Endothelial cell of hepatic sinusoid (primary cell): ENCODE measurements at regions not wholly inside any gene's neighbourhood (a gene's known extent, or its start where the extent isn't known, plus 50 kb on each side); places are given as distances from the start of the nearest gene placed in this dataset.

Source experiments
- in situ Hi-C: cut with HindIII; loops from 2 replicates; pipeline ENCODE4 v1.10.0; 2017; ENCODE audit warnings: low sequenced_read_pairs

DNA sequence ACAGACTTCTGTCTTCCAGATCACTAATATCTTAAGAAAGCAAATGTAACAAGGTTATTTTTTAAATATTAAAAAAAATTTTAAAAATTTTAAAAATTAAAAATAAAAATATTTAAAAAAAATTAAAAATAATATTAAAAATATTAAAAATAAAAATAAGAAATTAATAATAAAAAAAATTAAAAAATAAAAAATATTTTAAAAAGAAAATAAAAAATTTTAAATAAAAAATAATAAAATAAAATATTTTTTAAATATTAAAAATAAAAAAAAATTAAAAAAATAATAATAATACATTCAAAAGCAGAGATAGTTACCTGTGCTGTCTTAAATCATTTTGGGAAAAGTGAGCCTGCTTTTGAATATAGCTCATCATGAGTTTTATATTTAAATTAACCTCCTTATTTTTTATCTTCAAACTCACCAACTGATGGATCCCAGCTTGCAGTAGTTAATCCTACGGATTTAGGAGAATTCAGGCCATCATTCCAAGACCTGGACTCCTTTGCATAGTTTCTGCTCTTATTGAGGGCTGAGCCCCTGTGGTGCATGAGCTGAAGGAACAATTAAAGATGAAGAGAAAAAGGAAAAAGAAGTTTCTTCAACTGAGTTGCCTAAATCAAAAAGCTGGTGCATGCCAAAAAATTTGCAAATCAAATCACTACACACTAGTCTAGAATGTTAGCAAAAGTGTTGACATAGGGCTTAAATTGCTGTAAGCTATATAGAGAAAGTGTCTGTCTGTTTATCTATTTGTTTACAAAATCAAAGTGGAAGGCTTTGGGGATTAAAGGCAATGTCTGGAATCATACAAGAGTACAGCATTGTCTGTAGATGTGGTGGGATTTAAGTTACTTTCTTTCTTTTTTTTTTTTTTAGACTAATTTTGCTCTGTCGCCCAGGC, 50.5 kb upstream of the ZNF438 start:
- in situ Hi-C loops = no loop called here

DNA sequence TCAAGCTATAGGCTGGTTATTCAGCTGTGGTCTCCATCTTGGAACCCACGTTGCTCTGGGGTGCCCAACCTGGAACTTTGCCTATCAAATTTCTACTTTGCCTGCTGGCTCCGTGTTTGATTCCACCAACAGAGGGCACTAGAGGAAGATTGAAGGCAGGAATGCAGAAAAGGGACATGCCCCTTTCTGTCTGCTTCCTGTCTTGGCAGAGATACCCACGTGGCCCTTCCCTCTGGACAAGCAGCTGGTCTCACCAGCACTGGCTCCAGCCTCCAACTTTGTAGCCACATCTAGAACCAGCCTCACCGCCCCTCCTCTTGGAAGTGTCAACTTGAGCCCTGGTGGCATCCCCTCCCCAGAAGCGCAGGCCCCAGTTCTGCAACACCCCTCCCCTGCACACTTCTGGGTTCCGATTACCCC, 52.1 kb upstream of the ZNF438 start:
- in situ Hi-C loops = no loop called here

DNA sequence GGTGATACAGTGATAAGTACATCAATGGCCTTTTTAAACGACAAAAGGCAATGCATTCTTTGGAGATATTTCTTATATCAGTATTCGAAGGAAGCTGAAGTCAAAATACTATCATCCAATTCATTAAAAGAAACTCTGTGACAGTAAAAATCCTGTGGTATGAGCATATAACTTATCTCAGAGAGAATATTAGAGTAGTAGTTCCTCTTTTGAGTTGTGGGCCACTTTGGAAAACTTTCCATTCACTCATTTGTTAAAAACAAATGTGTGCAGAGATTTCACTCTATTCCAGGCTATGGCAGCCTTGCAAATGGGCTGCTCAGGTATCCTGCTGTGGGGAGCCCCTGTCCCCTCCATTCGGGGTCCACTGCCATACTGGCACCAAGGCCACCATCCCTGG, 55.3 kb upstream of the ZNF438 start:
- in situ Hi-C loops = no loop called here

DNA sequence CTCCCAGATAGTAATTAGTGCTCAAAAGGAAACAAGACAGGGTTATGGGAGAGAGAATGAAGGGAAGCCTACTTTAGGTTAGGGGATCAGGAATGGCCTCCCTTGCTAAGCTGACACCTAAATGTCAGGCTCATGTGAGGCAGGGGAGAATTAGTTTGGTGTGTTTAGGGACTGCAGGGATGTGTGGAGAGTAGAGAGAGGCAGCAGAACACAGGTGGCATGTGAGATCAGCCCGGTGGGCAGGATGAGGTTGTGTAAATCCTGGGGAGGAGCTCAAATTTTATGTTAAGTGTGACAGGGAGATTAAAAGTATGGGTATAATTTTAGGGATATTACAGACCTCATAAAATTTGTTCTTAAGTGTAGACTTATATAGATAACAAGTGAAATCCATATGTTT, 56.2 kb upstream of the ZNF438 start:
- in situ Hi-C loops = no loop called here

DNA sequence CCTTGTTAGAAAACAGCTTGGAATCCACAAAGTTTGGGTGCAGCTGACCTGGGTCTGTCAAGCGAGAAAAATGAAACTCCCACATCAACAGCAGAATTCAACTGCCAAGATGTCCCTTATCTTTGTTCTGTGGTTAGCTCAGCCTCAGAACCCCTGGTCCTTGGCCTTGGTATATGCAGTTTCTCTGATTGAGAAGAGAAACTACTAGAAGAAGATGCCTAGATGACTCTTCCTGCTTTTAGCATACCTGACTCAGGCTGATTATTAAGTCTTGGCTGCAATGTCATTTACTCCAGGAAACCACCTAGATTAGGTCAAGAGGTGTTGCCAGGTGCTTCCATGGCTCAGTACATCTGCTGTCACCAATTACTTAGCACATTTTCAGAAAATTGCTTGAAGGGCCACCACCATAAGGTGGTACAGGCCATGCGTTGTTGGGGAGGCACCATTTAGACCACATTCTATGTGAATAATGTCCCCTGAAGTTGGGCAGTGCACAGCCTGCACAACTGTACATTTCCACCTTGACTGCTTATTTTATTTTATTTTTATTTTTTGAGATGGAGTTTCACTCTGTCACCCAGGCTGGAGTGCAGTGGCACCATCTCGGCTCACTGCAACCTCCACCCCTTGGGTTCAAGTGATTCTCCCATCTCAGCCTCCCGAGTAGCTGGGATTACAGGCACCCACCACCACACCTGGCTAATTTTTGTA, 59.4 kb upstream of the ZNF438 start:
- in situ Hi-C loops = loop anchor here (5.0 kb wide), 1 partner anchor 34 kb away; no protein-coding TSS in a partner anchor

DNA sequence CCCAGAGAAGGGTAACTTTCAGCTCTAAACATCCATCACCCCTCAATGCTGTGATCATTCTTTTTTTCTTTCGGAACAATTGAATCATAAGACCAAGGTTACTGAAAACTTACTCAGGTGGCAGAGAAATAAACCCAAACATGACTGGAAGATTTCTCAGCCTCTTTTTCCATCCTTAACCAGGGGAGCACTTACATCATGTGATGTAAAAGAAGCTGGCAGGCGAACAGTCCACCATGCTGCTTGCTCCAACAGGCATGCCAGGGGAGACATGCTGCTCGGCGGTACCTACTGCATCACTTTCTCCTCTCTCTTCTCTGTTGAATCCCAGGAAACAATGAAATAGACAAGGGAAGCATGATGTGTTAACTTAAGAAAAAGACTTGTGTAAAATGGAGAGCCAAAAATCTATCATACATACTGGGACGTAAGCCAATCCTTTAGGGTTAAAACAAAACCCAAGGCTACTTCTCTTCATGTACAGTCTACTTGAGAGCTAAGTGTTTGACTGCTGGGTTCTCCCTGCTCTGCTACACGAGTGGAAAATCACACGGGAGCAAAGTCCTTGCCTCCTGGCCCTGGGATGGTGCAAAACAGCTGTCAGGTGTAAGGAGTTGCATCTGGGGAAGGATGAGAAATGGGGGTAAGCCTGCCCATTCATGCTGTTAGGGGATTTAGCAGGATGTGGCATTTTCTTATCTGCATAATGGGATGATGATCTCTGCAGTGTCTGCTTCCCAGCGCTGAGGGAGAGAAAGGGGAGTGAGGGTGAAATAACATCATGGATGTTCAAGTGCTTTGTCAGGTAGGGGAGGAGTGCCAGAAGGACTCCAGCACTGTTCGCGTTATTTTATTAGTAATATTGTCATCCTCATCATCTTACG, 64.3 kb upstream of the ZNF438 start:
- in situ Hi-C loops = no loop called here

DNA sequence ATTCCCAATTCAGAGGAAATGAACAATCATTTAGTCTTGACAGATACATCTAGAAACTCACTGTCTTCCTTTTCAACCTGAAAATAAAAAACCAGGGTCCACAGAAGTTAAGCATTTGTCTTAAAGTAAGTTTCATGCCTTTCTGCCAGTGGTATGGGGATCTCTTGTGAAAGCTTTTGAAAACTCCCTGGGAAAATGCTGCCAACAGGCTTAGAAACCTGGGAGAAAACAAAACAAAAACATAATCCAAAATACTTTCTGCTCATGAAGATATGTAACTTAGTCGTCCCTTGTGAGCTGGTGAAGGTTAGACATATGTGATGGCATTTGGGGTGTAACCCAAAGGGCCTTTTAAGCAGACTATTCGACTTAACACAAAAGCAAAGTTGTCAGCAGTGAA, 66.4 kb upstream of the ZNF438 start:
- in situ Hi-C loops = no loop called here

DNA sequence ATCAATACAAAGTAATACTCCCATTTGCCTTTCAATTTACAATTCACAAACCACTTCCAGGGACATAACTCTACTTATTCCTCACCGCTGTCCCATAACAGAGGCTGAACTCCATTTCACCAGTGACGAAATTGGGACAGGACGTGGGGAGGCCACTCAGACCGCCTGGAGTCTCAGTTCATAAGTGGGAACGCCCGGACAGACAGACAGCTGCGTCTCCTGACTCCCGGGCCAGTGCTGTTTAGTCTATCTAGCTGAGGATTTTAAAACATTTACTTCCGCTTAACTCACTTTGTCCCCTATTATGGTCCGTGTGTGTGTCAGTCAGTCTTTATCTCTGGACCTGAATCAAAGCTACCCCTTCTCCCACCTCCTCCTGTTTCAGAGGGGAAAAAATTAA, 67.4 kb upstream of the ZNF438 start:
- in situ Hi-C loops = no loop called here

DNA sequence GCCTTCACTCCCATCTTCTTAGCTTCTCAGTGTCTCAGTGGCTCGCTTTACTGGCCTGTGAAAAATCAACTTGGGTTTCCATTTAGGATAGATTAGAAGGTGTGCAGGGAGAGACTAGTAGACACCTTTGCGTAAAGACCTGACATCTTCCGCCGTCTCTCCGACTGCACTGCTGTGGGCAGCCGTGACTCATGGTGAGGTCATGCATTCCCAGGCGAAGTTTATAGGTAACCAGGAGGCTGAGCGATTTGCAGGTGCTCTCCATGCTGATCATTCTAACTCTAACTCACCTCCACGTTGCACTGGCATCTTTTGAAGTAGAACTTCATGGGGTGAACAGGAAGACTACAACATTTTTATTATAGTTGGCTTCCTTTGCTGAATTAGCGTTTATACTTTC, 68.0 kb upstream of the ZNF438 start:
- in situ Hi-C loops = no loop called here

DNA sequence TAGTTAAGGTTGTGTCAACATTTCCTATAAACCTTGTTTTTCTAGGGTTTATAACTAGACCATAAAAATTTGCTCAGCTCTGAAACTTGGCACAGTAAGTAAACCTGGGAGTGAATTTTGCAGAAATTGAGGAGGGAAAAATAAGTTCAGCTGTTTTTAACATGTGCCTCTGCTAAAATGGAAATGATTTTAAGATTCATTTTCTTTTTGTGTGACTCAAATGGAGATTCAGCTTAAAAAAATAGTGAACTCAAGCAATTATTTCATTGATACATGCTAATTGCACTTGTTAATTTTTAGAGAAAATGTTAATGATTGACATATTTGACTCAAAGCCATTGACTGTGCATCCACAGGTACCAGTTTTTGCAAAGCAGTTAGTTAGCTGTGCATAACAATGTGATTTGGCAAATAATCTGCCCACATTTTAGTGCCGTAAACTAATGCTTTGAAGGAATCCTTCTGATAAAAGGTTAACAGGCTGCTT, 68.5 kb upstream of the ZNF438 start:
- in situ Hi-C loops = no loop called here

DNA sequence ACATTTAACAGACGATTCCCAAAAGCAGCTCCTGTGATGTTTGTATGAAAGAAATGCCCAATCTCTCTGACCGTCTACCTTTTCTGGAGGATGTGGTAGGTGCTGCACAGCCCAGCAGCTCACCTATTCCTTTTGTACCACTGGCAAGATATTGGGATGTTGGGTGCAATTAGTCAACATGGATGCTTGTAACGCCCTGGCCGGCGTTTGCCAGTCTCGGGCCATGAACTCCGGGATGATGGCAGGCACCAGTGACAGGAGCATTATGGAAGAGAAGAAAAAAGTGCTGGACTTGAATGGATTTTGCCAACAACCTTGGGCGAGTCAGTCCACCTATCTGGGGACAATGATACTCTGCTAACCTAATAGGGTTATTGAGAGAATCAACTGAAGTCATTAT, 69.0 kb upstream of the ZNF438 start:
- in situ Hi-C loops = no loop called here

DNA sequence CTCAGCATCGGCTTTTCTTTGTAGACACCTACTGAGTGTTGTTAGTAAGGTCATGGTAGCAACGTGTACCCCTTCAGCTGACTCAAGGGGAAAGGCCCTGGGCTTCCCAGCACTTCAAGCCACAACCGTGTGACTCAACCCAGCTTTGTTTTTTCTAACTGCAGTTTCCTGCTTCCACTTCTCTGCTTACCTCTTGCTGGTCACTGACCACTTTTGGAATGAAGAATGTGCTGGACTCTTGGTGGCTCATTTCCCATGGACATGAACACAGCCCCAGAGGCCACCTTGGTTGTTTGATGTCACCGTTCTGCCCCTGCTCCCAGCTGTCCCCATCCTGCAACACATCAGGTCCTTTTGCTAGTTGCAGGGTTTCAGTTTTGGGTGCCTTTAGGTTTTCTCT, 69.5 kb upstream of the ZNF438 start:
- in situ Hi-C loops = no loop called here

DNA sequence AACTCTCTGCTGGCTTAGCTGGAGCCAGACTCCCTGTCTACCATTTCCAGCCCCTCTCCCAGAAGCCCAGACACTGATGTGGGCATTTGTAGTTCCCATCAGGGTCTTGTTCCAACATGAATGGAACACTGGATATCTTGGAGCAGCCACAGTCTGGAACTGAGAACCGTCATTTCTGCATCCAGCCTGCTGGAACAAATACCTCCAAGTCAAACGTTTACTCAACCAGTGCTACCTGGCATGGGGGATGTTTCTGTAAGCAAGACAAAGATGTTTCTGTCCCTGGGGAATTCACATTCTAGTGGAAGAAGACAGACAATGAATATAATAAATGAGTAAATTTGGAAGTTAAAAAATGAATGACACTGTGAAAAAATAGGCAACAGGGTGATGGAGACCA, 70.8 kb upstream of the ZNF438 start:
- in situ Hi-C loops = no loop called here

DNA sequence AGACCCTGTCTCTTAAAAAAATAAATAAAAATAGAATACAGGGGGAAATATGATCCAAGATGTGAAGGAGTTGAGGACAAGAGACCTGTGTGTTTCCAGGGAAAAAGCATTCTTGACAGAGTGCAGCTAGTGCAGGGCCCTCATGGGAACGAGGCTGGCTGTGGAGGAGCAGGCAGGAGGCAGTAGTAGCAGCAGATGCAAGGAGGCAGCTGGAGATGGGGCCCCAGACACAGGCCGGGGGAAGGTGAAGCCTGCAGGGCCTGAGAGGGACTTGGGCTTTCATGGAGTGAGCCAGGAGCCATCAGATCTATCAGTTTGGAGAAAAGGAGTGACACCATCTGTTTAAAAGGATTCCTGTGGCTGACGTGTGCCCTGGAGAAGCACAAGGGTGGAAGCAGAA, 71.4 kb upstream of the ZNF438 start:
- in situ Hi-C loops = no loop called here

DNA sequence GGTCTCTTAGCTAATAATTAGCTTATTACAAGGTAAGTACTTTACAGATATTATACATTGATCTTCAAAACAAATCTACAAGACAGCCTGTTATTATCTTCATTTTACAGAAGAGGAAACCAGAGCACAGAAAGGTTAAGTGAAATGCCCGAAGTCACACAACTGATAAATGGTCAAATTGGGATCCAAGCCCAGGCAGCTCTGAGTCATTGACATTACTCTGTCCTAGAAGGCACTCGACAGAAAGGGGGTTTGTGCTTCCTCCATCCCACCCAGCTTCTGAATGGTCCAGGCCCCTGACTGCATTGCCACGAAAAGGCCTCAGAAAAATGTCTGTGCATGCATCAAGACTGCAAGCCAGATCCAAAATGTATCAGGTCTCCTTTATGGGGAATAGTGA, 81.3 kb upstream of the ZNF438 start:
- in situ Hi-C loops = loop anchor here (5.0 kb wide), 2 partner anchors 96 to 271 kb away; no protein-coding TSS in a partner anchor

DNA sequence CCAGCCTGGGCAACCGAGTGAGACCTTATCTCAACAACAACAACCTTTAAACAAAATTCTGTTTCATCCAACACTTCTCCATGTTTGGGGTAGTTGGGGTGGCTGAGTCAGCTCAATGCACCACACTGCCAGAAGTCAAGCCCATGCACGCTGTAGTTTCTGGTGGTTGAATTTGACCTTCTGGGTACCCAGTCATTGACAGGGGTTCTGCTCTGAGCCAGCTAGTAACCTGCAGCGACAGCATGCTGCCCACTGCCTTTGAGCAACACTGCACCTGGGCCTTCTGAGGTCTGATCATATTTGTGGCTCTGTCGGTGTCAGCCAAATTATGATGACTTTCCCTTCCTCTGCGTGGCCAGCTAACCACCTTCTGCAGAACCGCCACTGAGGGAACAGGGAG, 84.6 kb upstream of the ZNF438 start:
- in situ Hi-C loops = no loop called here

DNA sequence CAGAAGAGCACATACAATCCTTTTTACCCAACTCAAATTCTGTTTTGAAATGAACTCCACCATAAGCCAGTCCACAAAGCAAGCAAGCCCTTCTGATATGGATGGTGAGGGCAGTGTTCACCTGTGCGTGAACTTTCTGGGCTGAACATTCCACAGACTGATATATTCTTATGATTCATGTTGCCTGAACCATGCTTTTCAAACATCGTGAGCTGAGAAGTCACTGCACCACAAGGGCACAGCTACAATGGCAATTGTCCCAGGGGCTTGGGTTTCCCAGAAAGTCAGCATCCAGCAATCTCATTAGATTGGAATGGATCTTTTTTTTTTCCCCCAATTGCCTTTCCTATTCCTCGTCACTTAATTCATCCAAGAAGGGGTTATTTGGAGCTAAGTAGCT, 86.9 kb upstream of the ZNF438 start:
- in situ Hi-C loops = no loop called here

DNA sequence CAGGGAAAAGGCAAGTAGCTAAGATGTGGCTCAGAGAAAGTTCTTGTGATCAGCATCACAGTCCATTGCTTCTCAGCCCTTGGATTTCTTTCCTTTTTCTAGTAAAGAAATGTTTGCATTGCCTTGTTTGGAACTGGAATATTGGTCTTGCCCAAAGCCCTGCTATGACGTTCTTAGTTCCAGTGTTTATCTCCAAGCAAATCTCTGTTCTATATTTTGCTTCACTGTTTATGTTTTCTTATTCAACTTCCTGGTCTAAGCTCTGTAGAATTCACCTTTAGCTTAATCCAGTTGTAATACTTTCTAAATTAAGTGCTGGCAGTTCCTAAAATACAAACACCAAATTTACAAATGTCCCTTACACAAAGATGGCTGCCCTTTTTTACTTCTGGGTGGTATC, 88.7 kb upstream of the ZNF438 start:
- in situ Hi-C loops = no loop called here

DNA sequence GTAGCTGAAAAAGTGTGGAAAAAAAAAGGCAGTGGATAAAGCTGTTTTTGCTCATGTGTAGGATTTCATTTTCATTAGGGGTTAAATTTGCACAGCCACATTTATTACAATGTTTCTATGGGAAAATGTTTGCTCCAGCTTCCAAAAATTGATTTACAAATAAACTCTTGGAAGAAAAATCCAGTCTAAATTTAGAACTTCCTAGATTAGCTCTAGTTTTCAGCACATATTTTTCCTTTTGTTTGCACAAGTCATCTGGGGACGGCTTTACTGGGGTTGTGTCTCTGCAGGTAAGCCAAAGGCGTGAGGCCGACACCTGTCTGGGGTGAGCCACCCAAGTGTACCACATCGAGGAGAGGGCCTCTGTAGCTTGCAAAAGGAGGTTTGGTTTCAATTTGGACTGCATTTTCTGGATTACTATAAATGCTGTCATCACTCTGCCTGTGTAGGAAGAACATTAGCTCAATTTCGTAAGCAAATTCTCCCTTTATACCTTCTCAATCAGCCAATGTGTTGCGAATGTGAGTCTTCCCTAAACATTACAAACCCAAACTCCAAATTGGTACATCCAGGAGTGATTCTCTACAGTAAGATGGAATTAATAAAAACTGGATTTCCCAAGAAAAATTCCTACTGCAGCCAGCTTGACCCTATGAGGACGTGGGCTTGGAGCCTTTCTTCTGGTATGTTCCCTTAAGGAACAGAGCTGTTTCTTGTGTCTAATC, 89.5 kb upstream of the ZNF438 start:
- in situ Hi-C loops = no loop called here

DNA sequence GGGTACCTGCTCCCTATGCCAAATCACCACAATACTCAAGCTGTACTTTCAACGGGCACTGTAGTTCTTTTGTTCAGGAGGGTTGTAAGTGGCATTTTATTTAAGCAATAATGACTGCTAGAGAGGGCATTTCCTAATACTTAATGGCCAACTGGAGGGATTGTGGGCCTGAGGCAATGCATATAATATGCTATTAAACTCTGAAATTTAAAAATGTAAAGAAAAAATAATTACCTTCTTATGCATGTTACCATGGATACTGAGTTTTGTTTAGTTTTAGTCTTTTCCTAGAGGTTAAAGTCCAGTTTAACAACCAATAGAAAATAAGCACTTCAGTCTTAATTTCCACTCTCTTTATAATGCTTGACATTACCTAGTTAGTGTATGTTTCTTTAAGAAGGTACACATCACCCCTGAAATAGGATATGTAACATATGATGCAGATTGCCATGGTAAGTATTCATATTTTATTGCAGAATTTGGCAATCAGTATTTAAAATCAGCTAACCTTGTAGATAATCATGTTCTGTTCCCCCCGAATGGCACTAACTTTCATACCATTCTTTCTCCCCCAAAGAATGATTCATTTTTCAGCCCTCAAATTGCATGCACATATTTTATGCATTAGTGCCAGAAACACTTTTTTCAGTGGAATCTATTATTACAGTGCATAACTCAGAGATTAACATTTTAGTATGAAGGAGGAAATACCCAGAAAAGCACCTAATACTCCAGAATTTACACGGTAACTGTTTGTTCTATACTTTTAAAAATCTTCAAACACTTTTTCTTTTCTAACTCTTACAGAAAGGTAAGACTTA, 90.3 kb upstream of the ZNF438 start:
- in situ Hi-C loops = no loop called here
